ENCODE measurements at regions not wholly inside any gene's neighbourhood (a gene's known extent, or its start where the extent isn't known, plus 50 kb on each side); places are given as distances from the start of the nearest gene placed in this dataset.

GRCh38 chr6:41442800-41443501, 103.2 kb upstream of the FOXP4 start:
- Histone ChIP-seq H3K36me3 (no peaks in the 10 kb centered on the region), H3K27ac (peak overlapping the region; percentile 66 to 73 (median 66)), H3K27me3 (no peaks in the 10 kb centered on the region), H3K4me1 (peaks cover 15 to 24% of the 10 kb centered on the region in 2 donors), H3K4me3 (replicated peaks in 1 of 3) (peak overlapping the region in 1 of 3 donors; percentile 7), H3K9me3 (no peaks in the 10 kb centered on the region)
- peak; percentile 64 to 72 for DNase-seq
- 1 to 16% methylated on average over 14 to 36 of the region's 42 CpGs for WGBS, 2 donors
- TF ChIP-seq POLR2A (IDR thresholded peaks at IDR 0.05): peak in 1 of 2 donors; percentile 30
- TF ChIP-seq CTCF (IDR thresholded peaks at IDR 0.05): peak in 2 of 6 experiments; percentile 11 to 42
- intact Hi-C loops (cut with DNase I): no loop called here

GRCh38 chr6:41443616-41444525, 102.3 kb upstream of the FOXP4 start:
- no peaks in the 10 kb centered on the region for H3K9me3 ChIP-seq
- H3K36me3 ChIP-seq: no peaks in the 10 kb centered on the region
- no peaks in the 10 kb centered on the region for H3K27me3 ChIP-seq
- H3K27ac ChIP-seq: peak overlapping the region; percentile 66 to 73 (median 66)
- peak; percentile 57 to 70 for DNase-seq
- H3K4me1 ChIP-seq: peaks cover 15 to 24% of the 10 kb centered on the region in 2 donors
- no peak for TF ChIP-seq CTCF (IDR thresholded peaks at IDR 0.05)
- TF ChIP-seq POLR2A (IDR thresholded peaks at IDR 0.05): no peak
- 31 to 33% methylated on average over 15 of the region's 15 CpGs for WGBS, 2 donors
- intact Hi-C loops (cut with DNase I): no loop called here
- H3K4me3 ChIP-seq (replicated peaks in 1 of 3): no peak overlapping the region

- Histone ChIP-seq H3K27ac (no peak overlapping the region), H3K9me3 (no peaks in the 10 kb centered on the region), H3K36me3 (no peaks in the 10 kb centered on the region), H3K4me3 (replicated peaks in 1 of 3) (no peak overlapping the region), H3K27me3 (no peaks in the 10 kb centered on the region), H3K4me1 (peaks cover 15 to 32% of the 10 kb centered on the region in 2 donors)
- WGBS, 2 donors: 73 to 74% methylated on average over 10 to 11 of the region's 11 CpGs
- no peak for DNase-seq
- no peak for TF ChIP-seq POLR2A (IDR thresholded peaks at IDR 0.05)
- TF ChIP-seq CTCF (IDR thresholded peaks at IDR 0.05): no peak
- intact Hi-C loops (cut with DNase I): no loop called here
Measured at GRCh38 chr6:41445261-41445660, 100.9 kb upstream of the FOXP4 start.

DNA sequence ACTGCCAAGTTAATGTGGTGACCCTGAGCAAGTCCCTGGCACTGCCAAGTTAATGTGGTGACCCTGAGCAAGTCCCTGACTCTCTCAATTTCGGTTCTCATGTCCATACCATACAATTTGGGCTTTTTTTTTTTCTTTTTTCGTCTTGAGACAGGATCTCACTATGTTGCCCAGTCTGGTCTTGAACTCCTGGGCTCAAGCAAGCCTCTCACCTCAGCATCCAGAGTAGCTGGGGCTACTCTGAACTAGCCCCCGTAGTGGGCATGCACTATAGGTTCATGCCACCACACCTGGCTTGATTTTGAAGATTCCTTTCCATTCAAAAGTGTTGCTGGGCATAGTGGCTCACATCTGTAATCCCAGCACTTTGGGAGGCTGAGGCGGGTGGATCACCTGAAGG, 100.0 kb upstream of the FOXP4 start:
- no peaks in the 10 kb centered on the region for H3K27me3 ChIP-seq
- intact Hi-C loops (cut with DNase I): no loop called here
- TF ChIP-seq CTCF (IDR thresholded peaks at IDR 0.05): no peak
- TF ChIP-seq POLR2A (IDR thresholded peaks at IDR 0.05): no peak
- peaks cover 15 to 32% of the 10 kb centered on the region in 2 donors for H3K4me1 ChIP-seq
- 92 to 94% methylated on average over 4 of the region's 4 CpGs for WGBS, 2 donors
- H3K9me3 ChIP-seq: no peaks in the 10 kb centered on the region
- DNase-seq: no peak
- H3K36me3 ChIP-seq: no peaks in the 10 kb centered on the region
- no peak overlapping the region for H3K4me3 ChIP-seq (replicated peaks in 1 of 3)
- H3K27ac ChIP-seq: no peak overlapping the region
